Tibial artery (tissue), 4 donors: ENCODE measurements at regions not wholly inside any gene's neighbourhood (a gene's known extent, or its start where the extent isn't known, plus 50 kb on each side); places are given as distances from the start of the nearest gene placed in this dataset.

Source experiments
- DNase-seq, 2 donors: peaks; one replicate each; pipeline ENCODE4 v3.0.0-alpha.2; 2019
- H3K27ac ChIP-seq, 2 donors: fragments of 200-600 bp; sonication (generic) in 1 of 2; 1 replicate in 1 of 2; 2 replicates in 1 of 2; pipeline ENCODE4 v1.5.1; 2018 to 2019; ENCODE audit warnings: mild to moderate bottlenecking in 1 of 2
- H3K27me3 ChIP-seq, 2 donors: fragments of 200-600 bp; sonication (generic) in 1 of 2; one replicate each; pipeline versions ENCODE4 v1.5.1 to v1.6.0; 2016 to 2019
- H3K36me3 ChIP-seq, 3 donors: fragments of 200-600 bp; sonication (generic) in 2 of 3; one replicate each; pipeline ENCODE4 v1.5.1; 2016 to 2019; ENCODE audit warnings: mild to moderate bottlenecking in 2 of 3
- H3K4me1 ChIP-seq, 4 donors: fragments of 200-600 bp; sonication (generic) in 2 of 4; 1 replicate in 3 of 4; 2 replicates in 1 of 4; pipeline ENCODE4 v1.5.1; 2016 to 2019
- H3K4me3 ChIP-seq, 2 donors: fragments of 200-600 bp; sonication (generic) in 1 of 2; 1 replicate in 1 of 2; 2 replicates in 1 of 2; pipeline ENCODE4 v1.5.1; 2018 to 2019; ENCODE audit warnings: mild to moderate bottlenecking in 2 of 2
- H3K9me3 ChIP-seq, 3 donors: fragments of 200-600 bp; sonication (generic) in 1 of 3; one replicate each; pipeline ENCODE4 v1.5.1; 2016 to 2019
- CTCF ChIP-seq, 2 experiments: fragments of 200-600 bp in 1 of 2; fragments of 450-650 bp in 1 of 2; IDR thresholded peaks; one replicate each; pipeline ENCODE4 v1.5.1; 2017 to 2019; ENCODE audit warnings: antibody characterized with exemption in 2 of 2, mild to moderate bottlenecking in 1 of 2, moderate library complexity in 1 of 2
- intact Hi-C: fragments of 100-400 bp; cut with DNase I; formaldehyde crosslinking; loops from one replicate; pipeline ENCODE4 v1.15.0; 2023; ENCODE audit warnings: low total_unique reads

DNA sequence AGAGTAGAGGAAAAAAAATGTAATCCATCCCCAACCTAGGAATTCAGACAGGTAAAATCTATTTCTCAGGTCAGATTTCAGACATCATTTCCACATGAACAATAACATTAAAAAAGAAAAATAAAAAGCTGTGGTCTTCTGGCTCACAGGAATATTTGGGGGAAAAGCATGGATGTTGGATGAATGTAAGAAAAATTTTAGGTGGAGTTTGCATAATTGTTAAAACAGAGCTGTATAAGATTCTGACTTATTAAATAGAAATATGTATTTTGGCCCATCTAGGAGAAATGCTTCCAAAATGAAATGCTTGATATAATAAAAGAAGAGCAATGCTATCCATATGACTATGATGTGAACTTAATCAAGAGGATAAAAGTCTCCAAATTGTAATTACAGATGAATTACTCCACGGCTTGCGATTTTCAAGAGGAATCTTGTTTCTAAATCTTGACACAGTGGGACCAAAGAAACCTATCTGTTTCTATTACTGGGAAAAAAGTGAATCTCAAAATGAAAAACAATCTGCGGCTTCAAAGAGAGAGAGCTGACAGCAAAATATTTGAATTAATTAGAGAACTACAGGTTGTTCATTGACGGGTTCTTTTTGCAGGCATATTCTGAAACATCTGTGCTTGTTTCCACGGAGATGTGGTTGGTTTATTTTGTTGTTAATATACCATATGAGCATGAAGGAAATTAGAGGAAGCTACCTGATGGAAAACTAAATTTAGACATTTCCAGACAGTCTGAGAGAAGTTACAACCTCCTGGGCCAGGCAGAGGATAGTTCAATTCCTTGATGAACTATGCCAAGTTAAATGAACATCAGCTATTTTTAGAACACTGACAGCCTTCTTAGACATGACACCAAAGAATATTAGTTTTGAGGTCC, 468.7 kb downstream of the PID1 start:
- H3K36me3 ChIP-seq: no peaks in the 10 kb centered on the region
- no peaks in the 10 kb centered on the region for H3K9me3 ChIP-seq
- DNase-seq: no peak
- H3K4me1 ChIP-seq: no peaks in the 10 kb centered on the region
- no peak for TF ChIP-seq CTCF (IDR thresholded peaks at IDR 0.05)
- no peaks in the 10 kb centered on the region for H3K27me3 ChIP-seq
- intact Hi-C loops: no loop called here
- no peak overlapping the region for H3K27ac ChIP-seq
- no peak overlapping the region for H3K4me3 ChIP-seq

DNA sequence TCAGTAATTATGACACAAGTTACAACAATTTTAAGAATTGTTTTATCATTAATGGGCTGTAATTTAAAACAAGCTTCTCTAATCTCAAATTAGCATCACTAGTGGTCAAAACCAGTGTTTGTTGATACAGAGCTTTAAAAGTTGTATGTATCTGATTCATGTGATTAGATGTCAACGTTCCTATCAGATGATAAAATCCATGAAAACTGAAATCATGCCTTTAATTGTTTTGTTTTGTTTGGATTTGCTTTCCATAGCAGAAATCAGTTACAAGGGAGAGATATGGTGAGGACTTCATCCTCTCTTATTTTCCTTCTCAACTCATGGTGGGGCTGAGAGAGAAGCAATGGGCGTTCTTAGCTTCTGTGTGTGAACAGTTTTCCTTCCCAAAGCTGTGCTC, 469.6 kb downstream of the PID1 start:
- Histone ChIP-seq H3K9me3 (no peaks in the 10 kb centered on the region), H3K4me3 (no peak overlapping the region), H3K27ac (no peak overlapping the region), H3K27me3 (no peaks in the 10 kb centered on the region), H3K4me1 (no peaks in the 10 kb centered on the region), H3K36me3 (no peaks in the 10 kb centered on the region)
- no peak for DNase-seq
- intact Hi-C loops: no loop called here
- TF ChIP-seq CTCF (IDR thresholded peaks at IDR 0.05): no peak

GRCh38 chr2:228799208-228799588, 471.9 kb downstream of the PID1 start:
- Histone ChIP-seq H3K36me3 (no peaks in the 10 kb centered on the region), H3K4me1 (no peaks in the 10 kb centered on the region), H3K9me3 (no peaks in the 10 kb centered on the region), H3K4me3 (no peak overlapping the region), H3K27me3 (no peaks in the 10 kb centered on the region), H3K27ac (no peak overlapping the region)
- no peak for DNase-seq
- intact Hi-C loops: no loop called here
- no peak for TF ChIP-seq CTCF (IDR thresholded peaks at IDR 0.05)

GRCh38 chr2:228798458-228799207, 472.5 kb downstream of the PID1 start:
- Histone ChIP-seq H3K27me3 (no peaks in the 10 kb centered on the region), H3K27ac (no peak overlapping the region), H3K4me3 (no peak overlapping the region), H3K9me3 (no peaks in the 10 kb centered on the region), H3K36me3 (no peaks in the 10 kb centered on the region), H3K4me1 (no peaks in the 10 kb centered on the region)
- TF ChIP-seq CTCF (IDR thresholded peaks at IDR 0.05): no peak
- intact Hi-C loops: no loop called here
- DNase-seq: no peak

GRCh38 chr2:228796386-228796785, 474.7 kb downstream of the PID1 start:
- no peak for TF ChIP-seq CTCF (IDR thresholded peaks at IDR 0.05)
- H3K9me3 ChIP-seq: no peaks in the 10 kb centered on the region
- intact Hi-C loops: no loop called here

More at GRCh38 chr2:228796386-228796785, 474.7 kb downstream of the PID1 start:
- DNase-seq: no peak
- Histone ChIP-seq H3K27me3 (no peaks in the 10 kb centered on the region), H3K36me3 (no peaks in the 10 kb centered on the region), H3K4me3 (no peak overlapping the region), H3K4me1 (no peaks in the 10 kb centered on the region), H3K27ac (no peak overlapping the region)
